K562 (cell line): ENCODE measurements at regions not wholly inside any gene's neighbourhood (a gene's known extent, or its start where the extent isn't known, plus 50 kb on each side); places are given as distances from the start of the nearest gene placed in this dataset.

Experiments used
- ATAC-seq: fragments of 200-7000 bp; cut with Tn5 transposase; 3 replicates; pipeline ENCODE4 v1.9.1; 2020; ENCODE audit warnings: moderate library complexity
- BruUV-seq: library from RNA; stranded (reverse); fragments of 400-500 nt; replicated peaks from 2 replicates; lab custom pipeline; 2021; lab: Mats Ljungman, UMichigan
- CTCF ChIA-PET: fragments of 300-600 bp; formaldehyde crosslinking; extraction: SDS; loops from one replicate; lab custom pipeline; 2021; ENCODE audit warnings: low intra/inter-chr PET ratio; lab: Yijun Ruan, JAX
- POLR2A ChIA-PET: fragments of 300-600, 350-650 bp; sonication (Branson Sonifier 250); formaldehyde crosslinking; extraction: SDS; loops from one replicate; lab custom pipeline; 2021; ENCODE audit warnings: antibody characterized with exemption, inconsistent platforms; lab: Yijun Ruan, JAX
- DNase-seq, 4 experiments: peaks; one replicate each; pipeline versions ENCODE4 v3.0.0 to v3.0.0-alpha.2; 2011 to 2018; ENCODE audit warnings: low spot score in 3 of 4, mixed read lengths in 3 of 4; ENCODE audit errors: extremely low read depth in 1 of 4
- FAIRE-seq: peaks from 2 replicates; lab custom pipeline; 2011; peaks lifted over from hg19 to GRCh38; lab: Jason Lieb, UNC
- H2AFZ ChIP-seq: 2 replicates; pipeline ENCODE4 v1.6.0; 2011; ENCODE audit warnings: low read depth, low read length, control low read depth, inconsistent platforms
- H3K27ac ChIP-seq: fragments of 200-600 bp; 3 replicates; pipeline ENCODE4 v1.8.0; 2011; ENCODE audit warnings: low read depth, mild to moderate bottlenecking, control low read depth, inconsistent platforms, low read length, moderate library complexity, mixed read lengths; ENCODE audit errors: extremely low read depth
- H3K27me3 ChIP-seq, 2 experiments: fragments of 300-600 bp in 1 of 2; 2 replicates in 1 of 2; 3 replicates in 1 of 2; pipeline versions ENCODE4 v1.6.0 to v1.8.0; 2011; ENCODE audit warnings: inconsistent platforms in 2 of 2, low read length in 2 of 2, mild to moderate bottlenecking in 1 of 2, mixed read lengths in 1 of 2, moderate library complexity in 1 of 2; ENCODE audit not compliant: control insufficient read depth in 2 of 2, insufficient read depth in 2 of 2
- H3K36me3 ChIP-seq: fragments of 300-600 bp; 3 replicates; pipeline ENCODE4 v1.8.0; 2011; ENCODE audit warnings: mild to moderate bottlenecking, low read length, inconsistent platforms; ENCODE audit not compliant: control insufficient read depth, insufficient read depth
- H3K4me1 ChIP-seq, 2 experiments: fragments of 200-600 bp in 1 of 2; replicated peaks in 1 of 2; 2 replicates in 1 of 2; 3 replicates in 1 of 2; pipeline versions ENCODE4 v1.5.1 to v1.8.0; 2011; ENCODE audit warnings: inconsistent platforms in 2 of 2, low read length in 2 of 2, mild to moderate bottlenecking in 1 of 2, mixed read lengths in 1 of 2, moderate library complexity in 1 of 2; ENCODE audit not compliant: control insufficient read depth in 2 of 2, insufficient read depth in 2 of 2
- H3K4me2 ChIP-seq: 2 replicates; pipeline ENCODE4 v1.6.1; 2011; ENCODE audit warnings: low read length, control low read depth, inconsistent platforms, mixed read lengths; ENCODE audit not compliant: insufficient read depth
- H3K4me3 ChIP-seq: fragments of 200-600 bp; sonication (generic), shearing (Covaris generic); 2 replicates; pipeline ENCODE4 v1.5.1; 2016; ENCODE audit warnings: control low read depth, inconsistent platforms
- H3K79me2 ChIP-seq: fragments of 200-600 bp; 3 replicates; pipeline ENCODE4 v1.8.0; 2011; ENCODE audit warnings: low read length, inconsistent platforms; ENCODE audit not compliant: control insufficient read depth, insufficient read depth
- H3K9ac ChIP-seq, 2 experiments: 2 replicates each; pipeline versions ENCODE4 v1.6.0 to v1.6.1; 2011; ENCODE audit warnings: low read depth in 2 of 2, low read length in 2 of 2, control low read depth in 1 of 2, inconsistent platforms in 1 of 2, mild to moderate bottlenecking in 1 of 2, mixed read lengths in 1 of 2; ENCODE audit not compliant: insufficient read depth in 1 of 2
- H3K9me1 ChIP-seq: one replicate; pipeline ENCODE4 v1.6.0; 2011; ENCODE audit warnings: inconsistent platforms, mild to moderate bottlenecking, low read length, moderate library complexity; ENCODE audit not compliant: control insufficient read depth, insufficient read depth
- H3K9me3 ChIP-seq: replicated peaks from 2 replicates; pipeline ENCODE4 v1.5.1; 2011; ENCODE audit warnings: low read depth, low read length, inconsistent platforms; ENCODE audit not compliant: control insufficient read depth, insufficient read depth
- H4K20me1 ChIP-seq: replicated peaks from 2 replicates; pipeline ENCODE4 v1.6.1; 2011; ENCODE audit warnings: low read length, inconsistent platforms, mixed read lengths; ENCODE audit not compliant: control insufficient read depth, insufficient read depth
- ARNT ChIP-seq, 2 experiments: fragments of 450-650 bp; IDR thresholded peaks; 2 replicates each; pipeline ENCODE4 v1.6.1; 2016; ENCODE audit warnings: mild to moderate bottlenecking in 1 of 2
- DACH1 ChIP-seq: fragments of 450-650 bp; IDR thresholded peaks from 2 replicates; pipeline ENCODE4 v1.6.1; 2018; ENCODE audit not compliant: partially characterized antibody
- EP400 ChIP-seq: fragments of 450-650 bp; IDR thresholded peaks from 2 replicates; pipeline ENCODE4 v1.6.1; 2017; ENCODE audit warnings: antibody characterized with exemption, mild to moderate bottlenecking, moderate library complexity
- ESRRA ChIP-seq: fragments of 450-650 bp; IDR thresholded peaks from 2 replicates; pipeline ENCODE4 v1.6.1; 2014; ENCODE audit warnings: low read depth, mild to moderate bottlenecking, moderate library complexity, borderline replicate concordance
- ETS2 ChIP-seq: IDR thresholded peaks from 2 replicates; pipeline ENCODE4 v1.6.1; 2016; ENCODE audit warnings: borderline replicate concordance, missing genetic modification characterization, mild to moderate bottlenecking, moderate library complexity, missing compliant biosample characterization; ENCODE audit not compliant: poor library complexity, severe bottlenecking
- GABPB2 ChIP-seq: fragments of 250-450 bp; sonication (Bioruptor Pico); conservative IDR thresholded peaks from 2 replicates; pipeline ENCODE4 v1.5.1; 2021; ENCODE audit warnings: mild to moderate bottlenecking
- MECOM ChIP-seq: fragments of 250-450 bp; sonication (Bioruptor Pico); IDR thresholded peaks from 2 replicates; pipeline ENCODE4 v1.8.0; 2022; ENCODE audit warnings: inconsistent platforms
- NCOA1 ChIP-seq: fragments of 450-650 bp; IDR thresholded peaks from 2 replicates; pipeline ENCODE4 v1.6.1; 2016; ENCODE audit warnings: low read depth
- NR4A1 ChIP-seq, 2 experiments: fragments of 250-450 bp in 1 of 2; fragments of 450-650 bp in 1 of 2; sonication (Bioruptor Pico) in 1 of 2; IDR thresholded peaks; 2 replicates each; pipeline versions ENCODE4 v1.4.0 to v1.6.1; 2016 to 2020; ENCODE audit warnings: mild to moderate bottlenecking in 2 of 2, missing compliant biosample characterization in 1 of 2, missing genetic modification characterization in 1 of 2, moderate library complexity in 1 of 2
- RAD51 ChIP-seq: fragments of 450-650 bp; IDR thresholded peaks from 2 replicates; pipeline ENCODE4 v1.7.1; 2016; ENCODE audit warnings: low read depth, mild to moderate bottlenecking, borderline replicate concordance
- RBFOX2 ChIP-seq: fragments of 200-400 bp; formaldehyde crosslinking; IDR thresholded peaks from 2 replicates; pipeline ENCODE4 v1.6.1; 2017; ENCODE audit warnings: low read depth, mild to moderate bottlenecking, low read length, moderate library complexity
- RBM34 ChIP-seq: fragments of 200-400 bp; formaldehyde crosslinking; IDR thresholded peaks from 2 replicates; pipeline ENCODE4 v1.6.1; 2018; ENCODE audit warnings: low read length, borderline replicate concordance; ENCODE audit not compliant: insufficient read depth
- SAP30 ChIP-seq: fragments of 200-600 bp; sonication (generic); IDR thresholded peaks from 2 replicates; pipeline ENCODE4 v1.6.1; 2012; ENCODE audit warnings: borderline replicate concordance, low read depth, mild to moderate bottlenecking, moderate library complexity, low read length, control low read depth, inconsistent platforms; ENCODE audit not compliant: insufficient read depth, poor library complexity, severe bottlenecking
- ZC3H8 ChIP-seq: fragments of 450-650 bp; IDR thresholded peaks from 2 replicates; pipeline ENCODE4 v1.6.1; 2017
- ZNF217 ChIP-seq: sonication (generic); formaldehyde crosslinking; IDR thresholded peaks from 2 replicates; pipeline ENCODE4 v1.8.0; 2022; ENCODE audit warnings: mild to moderate bottlenecking, missing genetic modification reagents
- ZNF668 ChIP-seq: fragments of 250-450 bp; sonication (Bioruptor Pico); IDR thresholded peaks from 2 replicates; pipeline ENCODE4 v1.8.0; 2022; ENCODE audit warnings: mild to moderate bottlenecking, inconsistent platforms
- ZNF717 ChIP-seq: fragments of 250-450 bp; sonication (Bioruptor Pico); IDR thresholded peaks from 2 replicates; pipeline ENCODE4 v1.5.0; 2021
- ZNF79 ChIP-seq: fragments of 250-450 bp; sonication (Bioruptor Pico); IDR thresholded peaks from 2 replicates; pipeline ENCODE4 v1.4.0; 2020; ENCODE audit warnings: low read depth, mild to moderate bottlenecking, moderate library complexity
- WGBS: fragments of 100-300 bp; shearing (Covaris generic); methylation state at CpG from one replicate; pipeline ENCODE4 v1.1.6; 2016; ENCODE audit warnings: low coverage, mixed read lengths; ENCODE audit not compliant: insufficient coverage; ENCODE audit errors: missing lambda C conversion rate; 5-methylcytosine and 5-hydroxymethylcytosine counted together
- in situ Hi-C: fragments of 300-500 bp; cut with MboI; formaldehyde crosslinking; loops from 4 replicates; pipeline ENCODE4 v1.15.0; 2018; ENCODE audit warnings: inconsistent platforms, mixed read lengths
- intact Hi-C: fragments of 100-400 bp; cut with micrococcal nuclease; formaldehyde crosslinking; loops from 2 replicates; pipeline ENCODE4 v1.14.2; 2022
- TF ChIP-seq, protein P1 (sequence below), 3 experiments: fragments of 200-800 bp in 1 of 3; fragments of 250-450 bp in 1 of 3; fragments of 450-650 bp in 1 of 3; sonication (Bioruptor Pico) in 1 of 3; sonication (Bioruptor generic) in 1 of 3; formaldehyde crosslinking in 1 of 3; IDR thresholded peaks; 2 replicates each; pipeline versions ENCODE4 v1.6.1 to v1.8.0; 2016 to 2022; ENCODE audit warnings: mild to moderate bottlenecking in 2 of 3, missing genetic modification characterization in 2 of 3, missing compliant biosample characterization in 1 of 3, moderate library complexity in 1 of 3
- TF ChIP-seq, protein P2 (sequence below): fragments of 450-650 bp; IDR thresholded peaks from 2 replicates; pipeline ENCODE4 v1.6.1; 2016; ENCODE audit warnings: low read depth, mild to moderate bottlenecking, moderate library complexity

DNA sequence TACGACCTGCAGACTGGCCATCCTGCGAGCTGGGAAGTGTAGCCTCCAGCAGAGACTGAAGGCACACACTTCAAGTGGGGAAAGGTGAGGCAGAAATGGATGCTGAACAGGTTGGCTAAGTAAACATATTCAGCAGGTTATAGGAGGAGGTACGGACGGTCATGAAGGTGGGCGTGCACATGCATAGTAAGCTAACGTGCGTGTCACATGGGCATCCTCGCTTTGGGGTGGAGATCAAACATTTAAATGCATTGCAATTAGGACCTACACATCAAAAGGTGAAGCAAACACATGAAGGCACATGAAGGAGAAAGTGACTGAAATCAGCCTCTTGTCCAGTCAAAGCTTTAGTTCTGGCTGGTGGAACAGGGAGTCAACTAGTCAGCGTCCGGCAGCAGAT lies 305.6 kb upstream of the EXOC2 start:
- ATAC-seq = no peak
- H3K27me3 ChIP-seq = peaks cover 4 to 44% of the 10 kb centered on the region in 2 experiments; a peak in 3 of 5 replicates
- TF ChIP-seq NR4A1 (CRISPR knock-in tag; IDR thresholded peaks at IDR 0.05) (no peak), NR4A1 (tag; IDR thresholded peaks at IDR 0.05) (no peak), RBFOX2 (no peak), ZNF79 (CRISPR knock-in tag) (no peak), RAD51 (no peak), ZC3H8 (no peak), NCOA1 (no peak), RBM34 (no peak), ZNF217 (CRISPR knock-in tag) (no peak), ZNF717 (no peak), SAP30 (no peak), DACH1 (no peak), MECOM (CRISPR knock-in tag) (no peak), ZNF668 (CRISPR knock-in tag) (no peak), EP400 (no peak), GABPB2 (CRISPR knock-in tag) (no peak), ESRRA (no peak), ARNT (IDR thresholded peaks at IDR 0.05) (no peak), ETS2 (tag) (no peak)
- TF ChIP-seq, protein P1, sequence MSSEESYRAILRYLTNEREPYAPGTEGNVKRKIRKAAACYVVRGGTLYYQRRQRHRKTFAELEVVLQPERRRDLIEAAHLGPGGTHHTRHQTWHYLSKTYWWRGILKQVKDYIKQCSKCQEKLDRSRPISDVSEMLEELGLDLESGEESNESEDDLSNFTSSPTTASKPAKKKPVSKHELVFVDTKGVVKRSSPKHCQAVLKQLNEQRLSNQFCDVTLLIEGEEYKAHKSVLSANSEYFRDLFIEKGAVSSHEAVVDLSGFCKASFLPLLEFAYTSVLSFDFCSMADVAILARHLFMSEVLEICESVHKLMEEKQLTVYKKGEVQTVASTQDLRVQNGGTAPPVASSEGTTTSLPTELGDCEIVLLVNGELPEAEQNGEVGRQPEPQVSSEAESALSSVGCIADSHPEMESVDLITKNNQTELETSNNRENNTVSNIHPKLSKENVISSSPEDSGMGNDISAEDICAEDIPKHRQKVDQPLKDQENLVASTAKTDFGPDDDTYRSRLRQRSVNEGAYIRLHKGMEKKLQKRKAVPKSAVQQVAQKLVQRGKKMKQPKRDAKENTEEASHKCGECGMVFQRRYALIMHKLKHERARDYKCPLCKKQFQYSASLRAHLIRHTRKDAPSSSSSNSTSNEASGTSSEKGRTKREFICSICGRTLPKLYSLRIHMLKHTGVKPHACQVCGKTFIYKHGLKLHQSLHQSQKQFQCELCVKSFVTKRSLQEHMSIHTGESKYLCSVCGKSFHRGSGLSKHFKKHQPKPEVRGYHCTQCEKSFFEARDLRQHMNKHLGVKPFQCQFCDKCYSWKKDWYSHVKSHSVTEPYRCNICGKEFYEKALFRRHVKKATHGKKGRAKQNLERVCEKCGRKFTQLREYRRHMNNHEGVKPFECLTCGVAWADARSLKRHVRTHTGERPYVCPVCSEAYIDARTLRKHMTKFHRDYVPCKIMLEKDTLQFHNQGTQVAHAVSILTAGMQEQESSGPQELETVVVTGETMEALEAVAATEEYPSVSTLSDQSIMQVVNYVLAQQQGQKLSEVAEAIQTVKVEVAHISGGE (CRISPR knock-in tag; IDR thresholded peaks at IDR 0.05) = no peak
- TF ChIP-seq, protein P2, sequence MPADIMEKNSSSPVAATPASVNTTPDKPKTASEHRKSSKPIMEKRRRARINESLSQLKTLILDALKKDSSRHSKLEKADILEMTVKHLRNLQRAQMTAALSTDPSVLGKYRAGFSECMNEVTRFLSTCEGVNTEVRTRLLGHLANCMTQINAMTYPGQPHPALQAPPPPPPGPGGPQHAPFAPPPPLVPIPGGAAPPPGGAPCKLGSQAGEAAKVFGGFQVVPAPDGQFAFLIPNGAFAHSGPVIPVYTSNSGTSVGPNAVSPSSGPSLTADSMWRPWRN = no peak
- TF ChIP-seq, all 486 proteins: peak for 0
- FAIRE-seq (no peak), DNase-seq (no peak)
- Histone ChIP-seq H3K4me2 (no peak overlapping the region), H2AFZ (no peak overlapping the region), H3K9me3 (no peaks in the 10 kb centered on the region), H3K9ac (no peak overlapping the region), H4K20me1 (no peaks in the 10 kb centered on the region), H3K4me3 (no peak overlapping the region), H3K9me1 (no peaks in the 10 kb centered on the region), H3K4me1 (peaks cover 0 to 2% of the 10 kb centered on the region in 2 experiments; a peak in 1 of 5 replicates), H3K79me2 (no peaks in the 10 kb centered on the region), H3K36me3 (no peaks in the 10 kb centered on the region), H3K27ac (no peak overlapping the region)
- CTCF ChIA-PET = no interaction called here
- no TSS peak for BruUV-seq
- in situ Hi-C loops (no loop called here), intact Hi-C loops (no loop called here)
- under 1% methylated on average over 10 of the region's 10 CpGs for WGBS
- POLR2A ChIA-PET = interaction anchor here (0.7 to 1.2 kb wide), 2 partner anchors 40 to 831 kb away, joined by 4 read pairs; no protein-coding TSS in a partner anchor
